Sigmoid colon (tissue), 3 donors: ENCODE measurements at regions not wholly inside any gene's neighbourhood (a gene's known extent, or its start where the extent isn't known, plus 50 kb on each side); places are given as distances from the start of the nearest gene placed in this dataset.
"Not testable (repeated sequence)": the region's sequence is repeated elsewhere in the genome, so short reads cannot be mapped to it uniquely, and the experiment has no call there.

Source experiments
- POLR2A ChIP-seq, 2 donors: fragments of 450-650 bp; IDR thresholded peaks; one replicate each; pipeline ENCODE4 v1.6.1; 2016; ENCODE audit warnings: antibody characterized with exemption in 2 of 2, mild to moderate bottlenecking in 2 of 2, moderate library complexity in 2 of 2
- TF ChIP-seq, protein P1 (sequence below), 4 experiments: fragments of 450-650 bp in 3 of 4; fragments of 200-600 bp in 1 of 4; IDR thresholded peaks; one replicate each; pipeline ENCODE4 v1.5.1; 2016 to 2019; ENCODE audit warnings: antibody characterized with exemption in 4 of 4, mild to moderate bottlenecking in 3 of 4, moderate library complexity in 2 of 4

DNA sequence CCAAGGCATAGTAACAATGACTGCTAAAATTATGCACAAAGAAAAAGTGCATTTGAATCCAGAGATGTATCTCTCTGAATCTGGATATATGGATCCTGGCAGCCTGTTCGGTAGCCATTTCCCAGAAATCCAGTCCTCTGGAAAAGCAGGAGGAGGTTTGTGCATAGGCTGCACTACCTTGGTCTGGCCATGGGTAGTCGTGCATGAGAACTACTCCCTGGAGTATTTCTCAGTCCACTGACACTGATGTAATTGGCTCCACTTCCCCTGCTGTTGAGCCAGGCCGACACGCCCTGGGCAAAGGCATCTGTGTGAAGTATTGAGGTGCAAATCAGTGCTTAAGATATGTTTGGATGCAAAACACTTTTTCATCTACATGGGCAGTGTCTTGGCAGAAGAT is 2793.8 kb downstream of the RPIA start:
- TF ChIP-seq, protein P1, sequence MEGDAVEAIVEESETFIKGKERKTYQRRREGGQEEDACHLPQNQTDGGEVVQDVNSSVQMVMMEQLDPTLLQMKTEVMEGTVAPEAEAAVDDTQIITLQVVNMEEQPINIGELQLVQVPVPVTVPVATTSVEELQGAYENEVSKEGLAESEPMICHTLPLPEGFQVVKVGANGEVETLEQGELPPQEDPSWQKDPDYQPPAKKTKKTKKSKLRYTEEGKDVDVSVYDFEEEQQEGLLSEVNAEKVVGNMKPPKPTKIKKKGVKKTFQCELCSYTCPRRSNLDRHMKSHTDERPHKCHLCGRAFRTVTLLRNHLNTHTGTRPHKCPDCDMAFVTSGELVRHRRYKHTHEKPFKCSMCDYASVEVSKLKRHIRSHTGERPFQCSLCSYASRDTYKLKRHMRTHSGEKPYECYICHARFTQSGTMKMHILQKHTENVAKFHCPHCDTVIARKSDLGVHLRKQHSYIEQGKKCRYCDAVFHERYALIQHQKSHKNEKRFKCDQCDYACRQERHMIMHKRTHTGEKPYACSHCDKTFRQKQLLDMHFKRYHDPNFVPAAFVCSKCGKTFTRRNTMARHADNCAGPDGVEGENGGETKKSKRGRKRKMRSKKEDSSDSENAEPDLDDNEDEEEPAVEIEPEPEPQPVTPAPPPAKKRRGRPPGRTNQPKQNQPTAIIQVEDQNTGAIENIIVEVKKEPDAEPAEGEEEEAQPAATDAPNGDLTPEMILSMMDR (IDR thresholded peaks at IDR 0.05): not testable (repeated sequence)
- not testable (repeated sequence) for TF ChIP-seq POLR2A (IDR thresholded peaks at IDR 0.05)
